ENCODE measurements at regions not wholly inside any gene's neighbourhood (a gene's known extent, or its start where the extent isn't known, plus 50 kb on each side); places are given as distances from the start of the nearest gene placed in this dataset.

DNA sequence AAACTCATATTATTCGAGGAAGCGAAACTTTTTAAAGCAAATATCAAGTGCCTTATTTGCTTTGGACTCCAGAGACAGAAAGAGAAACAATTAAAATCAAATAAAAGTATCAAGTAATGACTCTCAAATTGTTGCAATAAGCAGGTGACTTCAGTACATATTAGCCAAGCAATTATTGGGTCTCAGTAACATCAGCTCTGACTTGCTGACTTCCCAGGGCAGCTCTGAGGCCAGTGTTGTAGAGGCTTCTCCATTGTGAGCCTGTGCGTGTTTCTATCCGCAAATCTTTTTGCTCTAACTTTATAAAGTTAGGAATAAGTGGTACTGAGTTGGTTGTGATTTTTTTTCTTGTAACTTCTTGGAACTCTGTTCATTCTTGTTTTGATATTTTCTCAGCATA lies 186.8 kb upstream of the PRLR start:
- no peak for DNase-seq

- no peak for DNase-seq
These were observed 186.1 kb upstream of the PRLR start for GRCh38 chr5:35416217-35416988.

GRCh38 chr5:35415309-35415708 lies 185.0 kb upstream of the PRLR start:
- no peak for DNase-seq

GRCh38 chr5:35409361-35409760 lies 179.1 kb upstream of the PRLR start:
- no peak for DNase-seq

GRCh38 chr5:35408146-35408545 lies 177.9 kb upstream of the PRLR start:
- DNase-seq, result no peak

- no peak for DNase-seq
These were observed 177.4 kb upstream of the PRLR start for GRCh38 chr5:35407697-35408096.

DNA sequence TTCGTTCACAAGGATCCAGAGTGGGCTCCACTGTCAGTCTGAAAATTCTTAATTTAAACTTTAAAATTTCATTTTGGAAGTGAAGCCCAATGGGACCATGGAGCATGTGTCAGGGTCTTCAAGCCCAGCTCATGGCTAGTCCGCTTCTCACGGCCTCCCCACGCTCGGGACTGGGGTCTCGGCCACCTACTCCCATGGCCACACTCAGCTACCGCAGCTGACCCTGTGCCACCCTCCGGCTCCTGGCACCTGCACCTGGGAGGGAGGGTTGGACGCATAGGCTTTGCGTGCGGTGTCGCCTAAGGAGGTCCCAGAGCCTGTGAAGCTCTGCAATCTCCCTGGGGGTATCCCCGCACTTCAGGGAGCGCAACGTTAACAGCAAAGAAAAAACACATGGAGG lies 175.7 kb upstream of the PRLR start:
- no peak for DNase-seq

- no peak for DNase-seq
These were observed 174.4 kb upstream of the PRLR start for GRCh38 chr5:35404701-35405100.

- DNase-seq, result no peak
These were observed 163.6 kb upstream of the PRLR start for GRCh38 chr5:35393901-35394300.

DNA sequence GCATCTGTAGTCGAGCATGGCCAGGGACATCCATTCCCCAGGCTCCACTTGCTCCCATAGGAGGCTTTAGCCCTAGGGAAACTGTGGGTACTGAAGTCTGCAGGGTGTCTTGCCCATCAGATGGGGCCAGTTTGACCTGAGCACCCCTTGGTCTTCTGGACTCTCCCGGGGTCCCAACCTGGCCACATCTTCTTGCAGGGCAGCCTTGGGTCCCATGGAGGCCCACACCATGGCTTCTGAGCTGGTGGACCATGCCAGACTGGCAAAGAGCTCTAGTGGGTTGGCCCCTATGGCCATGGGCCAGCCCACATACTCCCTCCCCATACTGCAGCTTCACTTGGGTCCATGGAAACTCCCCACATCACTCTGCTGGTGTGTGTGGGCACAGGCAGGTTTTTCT lies 154.4 kb upstream of the PRLR start:
- no peak for DNase-seq

DNA sequence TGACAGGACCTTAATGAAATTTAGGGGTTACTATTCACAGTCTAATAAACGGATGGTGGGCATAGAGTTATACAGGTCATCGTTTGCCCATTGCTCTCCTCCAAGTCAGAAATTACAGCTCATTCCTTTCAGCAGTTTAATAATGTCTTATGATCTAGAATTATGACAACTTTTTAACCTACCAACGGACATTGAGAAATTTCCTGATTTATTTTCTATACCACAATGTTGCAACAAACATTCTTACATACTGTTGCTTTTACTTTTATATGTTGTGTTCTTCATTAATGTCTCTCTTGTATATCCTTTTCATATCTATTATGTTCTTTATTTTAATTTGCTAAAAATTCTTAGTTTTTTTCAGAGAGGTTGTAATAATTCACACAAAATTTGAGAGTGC lies 152.8 kb upstream of the PRLR start:
- DNase-seq, result no peak

DNA sequence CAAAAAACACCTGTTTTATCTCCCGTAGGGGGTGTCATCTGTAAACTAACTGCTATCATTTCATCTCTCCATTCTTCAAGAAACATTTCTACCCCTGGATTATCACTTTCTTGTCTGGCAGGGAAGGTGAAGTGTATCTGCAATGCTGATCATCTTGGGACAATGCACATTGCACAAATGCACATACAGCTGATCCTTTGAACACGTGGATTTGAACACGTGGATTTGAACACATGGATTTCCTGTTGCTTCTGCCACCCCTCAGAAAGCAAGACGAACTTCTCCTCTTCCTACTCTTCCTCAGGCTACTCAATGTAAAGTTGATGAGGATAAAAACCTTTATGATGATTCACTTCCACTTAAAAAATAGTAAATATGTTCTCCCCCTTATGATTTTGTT lies 147.4 kb upstream of the PRLR start:
- DNase-seq, result no peak

DNA sequence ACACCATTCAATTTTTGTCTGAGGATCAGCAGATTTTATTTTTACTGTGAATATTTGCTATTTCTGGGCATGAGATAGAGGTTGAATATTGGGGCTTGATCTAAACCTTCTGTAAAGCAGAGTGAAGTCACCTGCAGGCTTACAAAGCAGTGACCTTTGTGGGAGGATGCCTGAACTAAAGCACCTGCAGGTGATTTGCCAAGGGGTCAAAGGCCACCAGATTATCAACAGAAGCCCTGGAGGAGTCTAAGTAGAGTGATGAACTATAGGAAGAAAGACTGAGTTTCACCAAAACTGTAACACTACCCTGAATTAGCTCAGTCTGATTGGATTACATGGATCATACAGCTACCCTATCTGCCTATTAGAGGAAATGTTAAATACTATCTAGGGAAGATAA lies 144.3 kb upstream of the PRLR start:
- no peak for DNase-seq

DNA sequence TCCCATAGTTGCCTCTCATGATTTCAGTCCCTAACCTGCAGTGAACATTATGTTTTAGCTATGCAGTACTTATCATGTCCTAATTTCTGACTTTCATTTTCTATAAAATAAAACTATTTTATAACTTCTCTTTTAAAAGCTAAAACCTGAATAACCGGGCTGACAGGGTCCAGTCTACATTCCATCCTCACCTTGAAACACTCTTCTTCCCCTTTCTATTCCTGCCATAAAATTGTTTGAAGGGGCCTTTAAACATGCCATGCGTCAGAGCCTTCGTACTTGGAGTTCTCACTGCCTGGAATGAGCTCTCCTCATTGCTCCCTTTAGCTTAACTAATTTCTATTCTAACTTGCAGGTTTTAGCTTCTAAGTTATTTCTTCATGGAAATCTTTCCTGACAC lies 143.0 kb upstream of the PRLR start:
- no peak for DNase-seq

GRCh38 chr5:35372482-35372881 lies 142.2 kb upstream of the PRLR start:
- DNase-seq, result no peak

- no peak for DNase-seq
These were observed 141.7 kb upstream of the PRLR start for GRCh38 chr5:35371951-35372426.

- no peak for DNase-seq
These were observed 140.6 kb upstream of the PRLR start for GRCh38 chr5:35370871-35371270.

GRCh38 chr5:35369965-35370790 lies 139.9 kb upstream of the PRLR start:
- no peak for DNase-seq

DNA sequence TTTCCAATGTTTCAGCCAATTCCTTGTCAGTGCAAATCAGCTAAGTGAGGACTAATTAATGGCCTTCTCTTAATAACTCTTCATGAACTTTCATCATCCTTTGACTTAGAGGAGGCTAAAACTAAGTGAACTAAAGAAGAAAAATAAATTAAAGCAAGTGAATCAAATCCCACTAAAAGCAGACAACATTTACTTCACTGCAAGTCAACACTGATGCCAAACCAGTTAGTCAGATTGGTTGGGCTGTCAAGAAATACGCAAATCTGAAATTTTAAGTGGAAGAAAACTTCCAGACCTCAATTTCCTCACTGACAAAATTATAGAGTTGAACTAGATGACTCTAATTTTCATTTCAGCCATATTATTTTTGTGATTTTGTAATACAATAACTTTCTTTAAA lies 137.2 kb upstream of the PRLR start:
- no peak for DNase-seq

GRCh38 chr5:35365758-35366157 lies 135.5 kb upstream of the PRLR start:
- no peak for DNase-seq

- no peak for DNase-seq
These were observed 134.1 kb upstream of the PRLR start for GRCh38 chr5:35364350-35364749.

DNA sequence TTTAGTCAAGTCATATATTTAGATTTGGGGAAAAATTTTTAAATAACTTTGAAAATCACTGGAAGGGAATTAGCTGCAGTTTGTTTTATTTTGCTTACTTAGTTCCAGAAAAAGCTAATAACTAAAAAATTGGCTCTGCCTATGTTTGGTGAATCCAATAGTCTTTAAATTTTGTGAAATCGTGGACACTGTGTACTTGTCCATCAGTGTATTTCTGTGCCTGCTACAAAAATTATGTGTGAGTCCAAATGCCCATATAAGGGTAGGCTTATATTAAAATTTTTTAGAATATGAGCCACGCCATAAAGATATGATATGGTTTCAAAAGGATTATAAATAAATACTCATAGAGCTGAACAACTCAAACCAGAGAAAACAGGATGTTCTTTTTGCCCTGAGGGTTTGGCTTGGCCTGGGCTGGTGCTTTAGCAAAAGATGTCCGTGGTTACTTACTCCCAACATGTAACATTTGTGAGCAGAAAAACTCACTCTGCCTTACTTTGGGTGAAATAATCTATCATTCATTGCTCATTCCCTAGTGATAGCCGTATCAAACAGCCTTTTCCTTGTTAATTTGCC lies 133.2 kb upstream of the PRLR start:
- DNase-seq, result no peak

DNA sequence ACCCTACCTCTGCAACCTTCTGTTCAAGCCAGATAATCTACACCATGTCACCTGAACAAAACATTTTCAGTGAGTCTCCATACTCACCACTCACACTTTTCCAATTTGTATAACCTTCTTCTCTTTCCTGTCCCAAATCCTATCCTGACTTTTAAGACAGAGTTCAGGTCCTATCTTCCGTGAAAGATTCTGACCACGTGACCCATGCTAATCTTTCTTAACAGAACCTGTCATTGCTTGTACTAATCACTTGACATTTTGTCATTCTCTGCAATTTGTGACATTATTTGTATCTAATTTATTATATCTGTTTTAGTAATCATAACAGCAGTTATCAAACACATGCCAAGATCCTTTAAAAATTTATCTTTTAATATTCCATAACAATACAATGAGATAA lies 132.5 kb upstream of the PRLR start:
- no peak for DNase-seq

DNA sequence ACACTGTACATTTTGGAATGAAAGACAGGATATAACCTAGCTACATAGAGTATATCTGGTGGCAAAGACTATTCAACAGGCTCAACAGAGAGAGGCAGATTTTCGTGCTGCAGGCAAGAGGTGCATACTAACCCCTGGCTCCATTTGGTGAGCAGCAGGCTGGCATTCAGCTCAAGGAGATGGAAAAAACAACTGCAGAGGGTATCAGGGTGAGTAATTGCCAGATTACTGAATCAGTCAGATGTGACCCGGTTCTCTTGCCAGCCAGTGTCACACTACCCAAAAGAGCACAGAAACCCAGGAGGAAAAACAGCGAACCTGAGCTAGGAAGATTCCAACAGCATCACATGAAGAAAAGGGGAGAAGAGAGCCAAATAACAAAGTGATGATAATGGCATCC lies 130.4 kb upstream of the PRLR start:
- no peak for DNase-seq

Data from CD4-positive, alpha-beta T cell treated with Interleukin-17A for 1 hour (primary cell).